Inferior parietal cortex (tissue), 1 donor: ENCODE measurements at regions not wholly inside any gene's neighbourhood (a gene's known extent, or its start where the extent isn't known, plus 50 kb on each side); places are given as distances from the start of the nearest gene placed in this dataset.
A peak's percentile ranks its signal among the peaks of the same experiment; 100 is the strongest.

ENCODE experiments used
- DNase-seq: peaks from one replicate; pipeline ENCODE4 v3.0.0-alpha.2; 2016; ENCODE audit errors: extremely low spot score

- no peak for DNase-seq
These were observed 170.9 kb upstream of the CADPS start for GRCh38 chr3:63046152-63046551.

- no peak for DNase-seq
These were observed 171.4 kb upstream of the CADPS start for GRCh38 chr3:63046580-63046979.

DNA sequence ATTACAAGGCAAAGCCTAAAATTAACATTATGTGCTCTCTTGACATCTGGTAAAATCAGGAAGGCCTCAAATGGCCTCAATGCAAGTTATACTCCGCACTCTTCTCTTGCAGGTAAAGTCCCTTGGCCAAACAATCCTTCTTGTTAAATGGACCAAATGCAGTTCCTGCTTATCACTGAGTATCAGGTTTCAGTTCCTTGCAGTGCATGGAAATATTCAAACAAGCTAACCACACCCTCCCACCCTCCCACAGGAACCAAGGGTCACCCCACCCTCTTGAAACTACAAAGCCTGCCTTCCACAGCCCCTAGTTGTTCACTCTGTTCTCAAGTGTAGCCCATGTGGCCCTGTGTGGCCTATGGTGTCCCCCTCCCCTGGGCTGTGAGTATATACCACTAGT, 171.9 kb upstream of the CADPS start:
- DNase-seq = no peak

DNA sequence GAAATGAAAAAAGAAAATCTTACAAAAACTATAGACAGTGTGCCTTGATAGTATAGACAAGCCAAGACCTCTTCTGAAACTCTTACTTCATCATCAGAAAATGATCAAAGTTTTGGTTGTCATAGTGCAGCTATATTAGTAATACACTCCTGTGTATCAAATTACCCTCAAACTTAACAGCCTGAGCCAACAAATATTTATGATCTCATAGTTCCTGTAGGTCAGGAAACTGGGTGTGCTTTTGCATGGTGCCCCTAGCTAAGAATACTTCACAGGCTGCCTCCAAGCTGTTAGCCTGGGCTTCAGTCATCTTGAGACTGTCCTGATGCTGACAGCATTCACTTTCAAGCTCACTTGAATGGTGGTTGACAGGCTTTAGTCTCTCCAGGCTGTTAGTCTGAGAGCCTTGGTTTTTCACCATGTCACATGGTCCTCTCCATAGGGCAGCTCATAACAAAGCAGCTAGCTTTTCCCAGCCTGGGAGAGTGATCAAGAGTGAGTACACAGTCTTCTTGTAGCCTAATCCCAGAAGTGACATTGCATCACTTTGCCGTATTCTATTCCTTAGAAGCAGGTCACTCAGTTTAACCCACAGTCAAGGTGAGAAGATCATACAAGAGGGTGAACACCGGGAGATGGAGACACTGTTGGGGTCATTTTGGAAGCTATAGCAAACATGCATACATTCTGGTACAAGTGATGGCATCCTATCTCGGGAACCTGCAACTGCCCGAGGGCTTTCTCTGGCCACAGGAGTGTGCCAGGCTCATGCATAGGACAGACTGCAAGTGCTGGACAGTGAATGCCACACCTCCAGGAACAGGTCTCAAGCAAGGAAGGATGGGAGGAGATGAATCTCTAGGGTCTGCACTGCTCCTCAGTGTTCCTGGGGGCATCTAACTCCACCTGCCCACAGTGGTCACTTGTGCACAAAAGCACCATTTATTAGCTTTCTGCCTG, 173.4 kb upstream of the CADPS start:
- DNase-seq = no peak

- no peak for DNase-seq
These were observed 175.4 kb upstream of the CADPS start for GRCh38 chr3:63050548-63051177.

DNA sequence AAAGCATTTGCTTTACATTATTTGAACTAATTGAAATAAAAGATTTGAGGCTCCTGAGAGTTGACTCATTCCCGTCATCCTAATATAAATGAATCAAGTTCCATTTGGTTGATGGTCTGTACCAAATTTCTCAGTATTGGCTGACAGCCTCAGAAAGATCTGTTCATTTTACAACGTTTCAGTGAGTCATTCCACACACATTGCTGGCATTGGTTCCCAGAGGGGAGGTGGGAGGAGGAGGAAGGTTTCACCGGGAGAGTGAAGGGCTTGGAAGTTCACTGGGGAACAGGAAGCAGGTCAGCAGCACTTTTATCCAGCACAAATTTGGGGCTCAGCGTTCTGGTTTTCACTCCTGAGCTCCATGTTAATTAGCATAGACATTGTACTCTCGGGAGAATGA, 176.7 kb upstream of the CADPS start:
- DNase-seq = no peak

- DNase-seq = no peak
These were observed 181.7 kb upstream of the CADPS start for GRCh38 chr3:63056932-63057331.

GRCh38 chr3:63060412-63060811, 185.2 kb upstream of the CADPS start:
- no peak for DNase-seq

DNA sequence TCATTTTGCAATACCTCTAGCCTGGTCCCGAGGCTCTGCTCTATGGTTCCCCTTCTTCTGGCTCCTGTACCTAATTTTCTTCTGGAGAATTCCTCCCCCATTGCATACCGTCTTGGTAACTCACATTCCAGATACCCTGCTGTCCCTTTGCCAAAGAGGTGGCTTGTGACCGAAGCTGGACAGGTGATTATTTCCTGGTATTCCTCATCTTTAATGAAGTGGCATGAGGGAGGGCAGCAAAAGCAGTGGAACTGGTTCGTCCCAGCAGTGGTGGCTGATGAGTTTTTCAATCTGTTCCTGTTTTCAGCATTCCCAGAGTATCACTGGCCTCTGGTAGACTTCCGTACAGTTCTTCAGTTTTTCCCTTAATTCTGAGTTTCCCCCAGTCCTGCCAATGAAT, 186.2 kb upstream of the CADPS start:
- DNase-seq = no peak

DNA sequence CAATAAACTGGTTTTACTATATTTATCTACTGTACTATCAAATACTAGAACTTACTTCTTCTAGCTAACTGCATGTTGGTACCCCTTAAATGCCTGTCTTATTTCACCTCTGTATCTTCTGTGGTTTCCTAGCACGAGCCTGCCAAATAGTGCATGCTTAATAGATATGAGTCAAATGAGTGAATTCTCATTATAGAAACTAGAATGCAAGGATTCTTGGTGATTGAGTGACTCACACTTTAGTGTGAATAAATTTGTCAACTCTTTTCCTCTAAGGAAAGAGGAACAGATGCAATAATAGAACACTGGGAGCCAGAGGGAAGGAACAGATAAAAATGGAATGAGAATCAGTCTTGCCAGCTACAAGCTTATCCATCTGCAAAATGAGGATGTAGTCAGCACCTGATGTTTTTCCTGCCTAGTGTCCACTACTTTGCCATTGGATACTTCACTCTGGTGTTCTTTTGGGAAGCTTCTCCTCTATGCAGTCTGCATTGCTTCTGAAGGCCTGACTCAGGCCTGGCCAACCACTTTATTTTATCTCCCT, 189.1 kb upstream of the CADPS start:
- DNase-seq = peak; percentile 63

- no peak for DNase-seq
These were observed 192.9 kb upstream of the CADPS start for GRCh38 chr3:63067999-63068645.

DNA sequence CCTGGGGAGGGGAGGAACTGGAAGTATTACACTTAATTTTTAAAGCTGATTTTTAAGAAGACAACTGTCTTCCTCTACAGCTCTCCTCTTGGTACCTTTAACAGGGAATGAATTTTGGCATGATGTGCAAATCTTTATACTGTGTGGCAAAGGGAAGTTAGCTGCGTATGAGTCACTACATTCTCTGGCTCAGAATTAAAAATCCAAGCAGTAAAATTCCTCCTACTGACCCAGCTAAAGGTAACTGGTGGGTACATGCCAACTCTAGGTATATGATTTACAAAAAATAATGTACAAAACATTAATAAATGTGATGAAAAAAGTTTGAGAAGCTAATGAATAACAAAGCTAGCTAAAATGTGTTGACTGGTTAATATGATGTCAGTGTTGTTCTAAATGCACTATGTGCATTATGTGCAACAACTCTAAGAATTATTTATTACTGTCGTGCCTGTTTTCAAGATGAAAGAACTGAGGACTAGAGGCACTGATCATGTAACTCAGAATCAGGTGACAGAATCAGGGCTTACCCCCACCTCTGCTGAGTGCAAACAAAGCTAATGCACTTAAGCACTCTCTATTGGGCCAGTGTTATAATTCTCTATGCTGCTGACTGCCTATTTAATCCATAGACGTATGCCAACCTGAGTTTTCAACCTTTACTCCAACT, 194.7 kb upstream of the CADPS start:
- DNase-seq = peak; percentile 29

DNA sequence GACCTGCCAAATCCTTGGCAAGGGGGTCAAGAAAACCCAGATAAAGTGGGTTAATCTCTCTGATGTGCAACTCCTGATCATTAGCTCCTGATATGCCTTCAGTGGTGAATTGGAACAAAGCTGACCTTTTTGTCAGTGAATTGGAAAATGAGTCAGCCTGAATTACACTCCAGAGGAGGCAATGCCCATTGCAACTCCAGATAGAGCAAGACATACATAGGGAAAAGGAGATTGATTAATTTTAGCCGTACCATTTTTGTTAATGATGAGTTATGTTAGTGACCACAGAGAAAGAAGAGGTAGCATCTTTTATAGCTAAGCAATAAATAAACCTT, 195.2 kb upstream of the CADPS start:
- no peak for DNase-seq

DNA sequence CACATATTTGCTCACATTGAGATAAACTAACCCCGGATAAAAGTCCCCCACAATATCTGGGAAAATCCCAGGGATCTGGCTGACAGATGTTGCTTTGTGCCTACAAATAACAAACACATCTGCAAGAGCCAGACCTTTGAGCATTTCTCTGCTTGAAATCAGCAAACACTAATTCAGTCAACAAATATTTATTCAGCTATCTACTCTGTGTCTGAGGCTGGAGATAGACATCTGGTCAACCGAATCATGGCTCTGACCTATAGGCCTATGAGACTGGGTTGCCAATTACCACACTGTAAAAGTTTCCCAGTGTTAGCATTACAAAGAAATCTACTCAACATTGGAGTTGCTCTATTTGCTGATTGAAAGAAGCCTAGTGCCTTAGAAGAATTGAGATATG, 201.1 kb upstream of the CADPS start:
- no peak for DNase-seq

DNA sequence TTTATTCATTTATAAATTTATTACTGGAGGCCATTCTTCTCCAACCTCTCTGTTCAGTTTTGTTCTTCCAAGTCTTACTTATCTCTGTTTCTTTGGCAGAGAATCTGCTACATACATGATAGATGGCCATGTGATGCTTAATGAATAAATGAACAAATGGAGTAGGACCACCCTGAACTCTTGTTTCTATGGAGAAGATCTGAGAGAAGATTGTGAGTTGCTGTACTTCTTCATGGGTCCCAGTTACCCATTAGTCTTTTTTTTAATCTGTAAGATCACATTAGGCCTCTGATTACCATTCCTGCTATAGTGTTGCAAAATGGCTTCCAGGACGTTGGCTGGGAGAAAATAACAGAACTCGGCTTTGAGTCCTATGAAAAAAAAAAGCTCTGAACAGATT, 191.9 kb upstream of the SYNPR start:
- DNase-seq = no peak

DNA sequence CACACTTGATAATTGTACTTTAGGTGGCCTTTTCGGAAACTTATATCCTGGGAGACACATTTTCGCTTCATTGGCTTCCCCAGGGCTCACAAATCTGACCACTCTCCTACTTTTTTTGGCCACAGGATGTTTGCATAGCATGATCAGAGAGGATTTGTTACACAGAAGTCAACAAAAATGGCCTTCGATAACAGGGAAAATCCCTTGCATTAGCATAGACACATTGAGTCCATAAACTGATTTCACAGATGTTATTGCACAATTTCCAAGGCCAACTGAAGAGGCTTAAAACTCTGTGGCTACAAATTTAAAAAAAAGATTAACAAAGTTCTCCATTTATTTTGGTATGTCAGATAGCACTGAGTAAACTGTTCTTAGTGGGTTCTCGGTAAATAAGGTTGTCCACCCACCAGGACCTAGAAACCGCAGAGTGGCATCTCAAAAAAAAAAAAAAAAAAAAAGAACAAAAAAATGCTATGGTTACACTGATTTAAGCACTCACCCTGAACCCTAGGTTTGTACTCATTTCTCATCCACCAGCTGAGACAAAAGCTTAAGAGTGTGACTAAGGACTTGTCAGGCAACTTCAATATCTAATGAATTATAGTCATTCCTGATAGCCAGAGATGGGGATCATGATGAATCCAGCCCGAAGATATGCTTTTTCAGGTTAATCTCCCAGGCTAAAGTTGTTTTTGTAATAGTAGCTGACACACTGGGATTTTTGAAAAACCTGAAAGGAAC, 188.9 kb upstream of the SYNPR start:
- DNase-seq = no peak

GRCh38 chr3:63089751-63090132, 188.4 kb upstream of the SYNPR start:
- no peak for DNase-seq

DNA sequence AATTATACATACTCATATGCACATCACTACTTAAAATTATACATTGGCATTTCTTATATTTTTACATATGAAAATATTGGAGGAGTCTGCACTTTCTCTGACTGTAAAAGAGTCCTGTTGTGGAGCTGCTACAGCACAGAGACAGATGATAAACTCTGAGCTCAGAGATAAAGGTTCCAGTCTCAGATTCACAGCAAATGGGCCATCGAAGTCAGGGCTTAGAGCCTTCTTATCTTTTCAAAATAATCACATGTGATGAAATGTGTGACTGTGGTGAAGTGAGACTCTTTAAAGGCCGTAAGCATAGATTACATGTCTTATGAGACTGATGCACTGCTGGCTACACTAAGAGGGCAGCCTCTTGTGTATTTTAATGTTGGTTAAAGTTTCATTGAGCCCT, 187.5 kb upstream of the SYNPR start:
- DNase-seq = no peak

DNA sequence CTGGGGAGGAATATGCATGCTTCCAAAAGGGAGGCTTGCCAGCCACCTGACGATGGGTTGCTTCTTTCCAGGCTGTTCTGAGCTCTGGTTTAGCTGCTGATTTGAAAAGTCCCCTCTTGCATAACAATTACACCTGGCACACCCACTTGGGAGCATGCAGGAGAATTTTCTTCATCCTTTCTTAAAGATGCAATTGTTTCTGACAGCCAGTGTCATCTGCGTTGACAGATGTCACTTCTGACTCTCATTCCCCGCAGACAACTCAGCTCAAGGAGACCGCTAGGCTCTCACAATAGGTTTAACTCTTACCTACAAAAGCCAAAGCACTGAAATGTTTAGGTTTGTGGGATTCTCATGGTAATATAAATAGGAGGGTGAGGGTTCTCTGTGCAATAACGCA, 185.6 kb upstream of the SYNPR start:
- DNase-seq = no peak

DNA sequence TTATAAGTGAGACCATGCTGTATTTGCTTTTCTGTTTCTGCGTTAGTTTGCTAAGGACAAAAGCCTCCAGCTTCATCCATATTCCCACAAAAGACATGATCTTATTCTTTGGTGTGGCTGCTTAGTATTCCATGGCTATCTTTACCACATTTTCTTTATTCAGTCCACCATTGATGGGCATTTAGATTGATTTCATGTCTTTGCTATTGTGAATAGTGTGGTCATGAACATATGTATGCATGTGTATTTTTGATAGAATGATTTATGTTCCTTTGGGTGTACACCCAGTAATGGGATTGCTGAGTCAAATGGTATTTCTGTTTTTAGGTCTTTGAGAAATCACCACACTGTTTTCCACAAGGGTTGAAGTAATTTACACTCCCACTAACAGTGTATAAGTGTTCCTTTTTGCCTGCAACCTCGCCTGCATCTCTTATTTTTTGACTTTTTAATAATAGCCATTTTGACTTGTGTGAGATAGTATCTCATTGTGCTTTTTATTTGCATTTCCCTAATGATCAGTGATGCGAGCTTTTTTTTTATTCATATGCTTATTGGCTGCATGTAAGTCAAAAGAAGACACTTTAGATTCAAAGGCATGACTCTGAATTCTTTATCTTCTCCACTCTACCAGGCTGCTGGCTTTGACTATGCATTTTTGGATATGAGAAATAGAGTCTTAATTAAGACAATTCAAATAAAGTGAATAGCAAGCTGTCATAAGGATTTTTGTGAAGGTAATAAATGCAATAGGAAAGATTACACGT, 183.3 kb upstream of the SYNPR start:
- no peak for DNase-seq
